ENCODE measurements at regions not wholly inside any gene's neighbourhood (a gene's known extent, or its start where the extent isn't known, plus 50 kb on each side); places are given as distances from the start of the nearest gene placed in this dataset.
"Not testable (repeated sequence)": the region's sequence is repeated elsewhere in the genome, so short reads cannot be mapped to it uniquely, and the experiment has no call there.

- DNase-seq (ENCODE audit: low read depth) = no peak
- TF ChIP-seq CTCF (conservative IDR thresholded peaks at IDR 0.05; ENCODE audit: low read depth, low read length) = no peak
- no peak overlapping the region for H3K4me3 ChIP-seq (ENCODE audit: low read length)
These were observed 145.9 kb upstream of the CITED2 start for GRCh38 chr6:139520321-139520768.

- DNase-seq (ENCODE audit: low read depth) = no peak
- no peak overlapping the region for H3K4me3 ChIP-seq (ENCODE audit: low read length)
- no peak for TF ChIP-seq CTCF (conservative IDR thresholded peaks at IDR 0.05; ENCODE audit: low read depth, low read length)
These were observed 145.2 kb upstream of the CITED2 start for GRCh38 chr6:139519571-139520031.

GRCh38 chr6:139519097-139519496 is 144.6 kb upstream of the CITED2 start:
- DNase-seq (ENCODE audit: low read depth) = no peak
- no peak for TF ChIP-seq CTCF (conservative IDR thresholded peaks at IDR 0.05; ENCODE audit: low read depth, low read length)
- no peak overlapping the region for H3K4me3 ChIP-seq (ENCODE audit: low read length)

GRCh38 chr6:139518556-139519091 is 144.2 kb upstream of the CITED2 start:
- no peak overlapping the region for H3K4me3 ChIP-seq (ENCODE audit: low read length)
- no peak for DNase-seq (ENCODE audit: low read depth)
- TF ChIP-seq CTCF (conservative IDR thresholded peaks at IDR 0.05; ENCODE audit: low read depth, low read length) = no peak

- DNase-seq (ENCODE audit: low read depth); H3K4me3 ChIP-seq (ENCODE audit: low read length): not testable (repeated sequence)
These were observed 143.6 kb upstream of the CITED2 start for GRCh38 chr6:139517998-139518555.

GRCh38 chr6:139515511-139515910 is 141.1 kb upstream of the CITED2 start:
- TF ChIP-seq CTCF (conservative IDR thresholded peaks at IDR 0.05; ENCODE audit: low read depth, low read length) = no peak
- H3K4me3 ChIP-seq (ENCODE audit: low read length) = no peak overlapping the region
- DNase-seq (ENCODE audit: low read depth) = no peak

GRCh38 chr6:139514819-139515218 is 140.4 kb upstream of the CITED2 start:
- no peak overlapping the region for H3K4me3 ChIP-seq (ENCODE audit: low read length)
- no peak for DNase-seq (ENCODE audit: low read depth)
- TF ChIP-seq CTCF (conservative IDR thresholded peaks at IDR 0.05; ENCODE audit: low read depth, low read length) = no peak
